ENCODE measurements at regions not wholly inside any gene's neighbourhood (a gene's known extent, or its start where the extent isn't known, plus 50 kb on each side); places are given as distances from the start of the nearest gene placed in this dataset.

- TF ChIP-seq EZH2phosphoT487 (IDR thresholded peaks at IDR 0.05; ENCODE audit: borderline replicate concordance, low read length) (no peak), EZH2 (IDR thresholded peaks at IDR 0.05; ENCODE audit: low read length, unreplicated experiment) (no peak)
Measured at GRCh38 chr15:31503256-31503655, 176.6 kb downstream of the KLF13 start.

Measured in PC-3 (cell line).